CD4-positive, alpha-beta T cell (primary cell): ENCODE measurements at regions not wholly inside any gene's neighbourhood (a gene's known extent, or its start where the extent isn't known, plus 50 kb on each side); places are given as distances from the start of the nearest gene placed in this dataset.

Experiments
- ATAC-seq: fragments of 200-7000 bp; cut with Tn5 transposase; one replicate; pipeline ENCODE4 v1.10.0; 2022; ENCODE audit warnings: mild to moderate bottlenecking; ENCODE audit not compliant: poor library complexity
- CTCF ChIA-PET: fragments of 350-600 bp; sonication (Branson Sonifier 250); formaldehyde crosslinking; loops from one replicate; lab custom pipeline; 2021; ENCODE audit warnings: antibody characterized with exemption, inconsistent platforms; lab: Charles Lee
- POLR2A ChIA-PET: fragments of 350-600 bp; sonication (Branson Sonifier 250); formaldehyde crosslinking; loops from one replicate; lab custom pipeline; 2021; ENCODE audit warnings: antibody characterized with exemption, inconsistent platforms; lab: Charles Lee
- DNase-seq, 14 experiments: peaks; one replicate each; pipeline ENCODE4 v3.0.0-alpha.2; 2013 to 2020; ENCODE audit warnings: mixed read lengths in 2 of 14
- H3K27ac ChIP-seq, 2 donors: one replicate each; pipeline versions ENCODE4 v1.5.1 to v1.7.0; 2013; ENCODE audit warnings: low read length in 2 of 2, low read depth in 1 of 2, mild to moderate bottlenecking in 1 of 2
- H3K27me3 ChIP-seq, 2 experiments: 1 replicate in 1 of 2; 2 replicates in 1 of 2; pipeline versions ENCODE4 v1.6.1 to v1.7.0; 2013; ENCODE audit warnings: low read length in 2 of 2, control low read depth in 1 of 2, mild to moderate bottlenecking in 1 of 2, moderate library complexity in 1 of 2; ENCODE audit not compliant: insufficient read depth in 2 of 2, control insufficient read depth in 1 of 2
- H3K36me3 ChIP-seq: one replicate; pipeline ENCODE4 v1.6.1; 2013; ENCODE audit warnings: low read length, control low read depth; ENCODE audit not compliant: insufficient read depth
- H3K4me1 ChIP-seq: one replicate; pipeline ENCODE4 v1.6.1; 2013; ENCODE audit warnings: low read length, control low read depth; ENCODE audit not compliant: insufficient read depth
- H3K4me3 ChIP-seq: one replicate; pipeline ENCODE4 v1.5.1; 2013; ENCODE audit warnings: mild to moderate bottlenecking, low read length, moderate library complexity
- H3K9me3 ChIP-seq, 2 experiments: 1 replicate in 1 of 2; 2 replicates in 1 of 2; pipeline versions ENCODE4 v1.6.1 to v1.7.0; 2013; ENCODE audit warnings: low read length in 2 of 2, mild to moderate bottlenecking in 2 of 2, control low read depth in 1 of 2, moderate library complexity in 1 of 2; ENCODE audit not compliant: control insufficient read depth in 1 of 2, insufficient read depth in 1 of 2
- H3K27ac Mint-ChIP-seq: one replicate; pipeline ENCODE4 v1.8.0; 2020; ENCODE audit warnings: mixed read lengths
- H3K27me3 Mint-ChIP-seq: one replicate; pipeline ENCODE4 v1.8.0; 2021; ENCODE audit warnings: mixed read lengths
- H3K36me3 Mint-ChIP-seq: one replicate; pipeline ENCODE4 v1.8.0; 2021; ENCODE audit warnings: low read depth, mixed read lengths
- H3K4me1 Mint-ChIP-seq: one replicate; pipeline ENCODE4 v1.8.0; 2021; ENCODE audit warnings: low read depth, mixed read lengths
- H3K4me3 Mint-ChIP-seq: one replicate; pipeline ENCODE4 v1.8.0; 2020; ENCODE audit warnings: mild to moderate bottlenecking, mixed read lengths
- H3K9me3 Mint-ChIP-seq: one replicate; pipeline ENCODE4 v1.8.0; 2020; ENCODE audit warnings: mixed read lengths
- CTCF ChIP-seq: fragments of 200-600 bp; IDR thresholded peaks from one replicate; pipeline ENCODE4 v1.8.0; 2022; ENCODE audit warnings: antibody characterized with exemption, mild to moderate bottlenecking
- intact Hi-C, 2 experiments: fragments of 100-400 bp; cut with DNase I in 1 of 2; cut with micrococcal nuclease in 1 of 2; formaldehyde crosslinking; loops; one replicate each; pipeline versions ENCODE4 v1.15.1 to v1.9.0; 2023 to 2025; cut with DNase I, micrococcal nuclease

- Mint-ChIP-seq H3K4me3 (no peak overlapping the region), H3K4me1 (no peaks in the 10 kb centered on the region), H3K9me3 (no peaks in the 10 kb centered on the region), H3K27ac (no peak overlapping the region), H3K27me3 (peaks cover 67% of the 10 kb centered on the region), H3K36me3 (no peaks in the 10 kb centered on the region)
- DNase-seq (no peak), ATAC-seq (no peak)
- Histone ChIP-seq H3K36me3 (no peaks in the 10 kb centered on the region), H3K4me1 (no peaks in the 10 kb centered on the region), H3K9me3 (no peaks in the 10 kb centered on the region), H3K27me3 (peaks cover 11 to 28% of the 10 kb centered on the region in 2 experiments), H3K4me3 (no peak overlapping the region), H3K27ac (no peak overlapping the region)
- intact Hi-C loops = no loop called here
- POLR2A ChIA-PET = no interaction called here
- CTCF ChIA-PET = interaction anchor here (1.5 kb wide), 1 partner anchor 13 kb away, joined by 4 read pairs; no protein-coding TSS in a partner anchor
- no peak for TF ChIP-seq CTCF
Measured at GRCh38 chr1:38507563-38507962, 352.0 kb downstream of the RRAGC start.

GRCh38 chr1:38505944-38506343, 353.6 kb downstream of the RRAGC start:
- Histone ChIP-seq H3K4me1 (no peaks in the 10 kb centered on the region), H3K27me3 (peaks cover 12 to 27% of the 10 kb centered on the region in 2 experiments), H3K4me3 (no peak overlapping the region), H3K9me3 (no peaks in the 10 kb centered on the region), H3K27ac (no peak overlapping the region), H3K36me3 (no peaks in the 10 kb centered on the region)
- CTCF ChIA-PET = no interaction called here
- H3K4me3 Mint-ChIP-seq = no peak overlapping the region
- H3K4me1 Mint-ChIP-seq = no peaks in the 10 kb centered on the region
- DNase-seq = no peak
- ATAC-seq = no peak
- no peak overlapping the region for H3K27ac Mint-ChIP-seq
- intact Hi-C loops = no loop called here
- peaks cover 74% of the 10 kb centered on the region for H3K27me3 Mint-ChIP-seq
- POLR2A ChIA-PET = no interaction called here
- H3K36me3 Mint-ChIP-seq = no peaks in the 10 kb centered on the region
- no peak for TF ChIP-seq CTCF
- H3K9me3 Mint-ChIP-seq = no peaks in the 10 kb centered on the region

GRCh38 chr1:38502758-38503157, 356.8 kb downstream of the RRAGC start:
- H3K4me3 Mint-ChIP-seq = no peak overlapping the region
- no peaks in the 10 kb centered on the region for H3K36me3 ChIP-seq
- no peak overlapping the region for H3K27ac Mint-ChIP-seq
- peaks cover 63% of the 10 kb centered on the region for H3K27me3 Mint-ChIP-seq
- no peaks in the 10 kb centered on the region for H3K4me1 Mint-ChIP-seq
- no peak overlapping the region for H3K4me3 ChIP-seq
- no peaks in the 10 kb centered on the region for H3K4me1 ChIP-seq
- DNase-seq (no peak), ATAC-seq (no peak)
- H3K9me3 Mint-ChIP-seq = no peaks in the 10 kb centered on the region
- ChIA-PET POLR2A (no interaction called here), CTCF (interaction anchor here (0.6 kb wide), 1 partner anchor 37 kb away, joined by 3 read pairs; no protein-coding TSS in a partner anchor)
- intact Hi-C loops = no loop called here
- peaks cover 8% of the 10 kb centered on the region in 2 experiments for H3K27me3 ChIP-seq
- H3K27ac ChIP-seq = no peak overlapping the region
- no peak for TF ChIP-seq CTCF
- no peaks in the 10 kb centered on the region for H3K9me3 ChIP-seq
- H3K36me3 Mint-ChIP-seq = no peaks in the 10 kb centered on the region
